Central memory CD4-positive, alpha-beta T cell (primary cell): ENCODE measurements at regions not wholly inside any gene's neighbourhood (a gene's known extent, or its start where the extent isn't known, plus 50 kb on each side); places are given as distances from the start of the nearest gene placed in this dataset.
"Not testable (repeated sequence)": the region's sequence is repeated elsewhere in the genome, so short reads cannot be mapped to it uniquely, and the experiment has no call there.

Experiments
- DNase-seq: peaks from one replicate; pipeline ENCODE4 v3.0.0; 2022

DNA sequence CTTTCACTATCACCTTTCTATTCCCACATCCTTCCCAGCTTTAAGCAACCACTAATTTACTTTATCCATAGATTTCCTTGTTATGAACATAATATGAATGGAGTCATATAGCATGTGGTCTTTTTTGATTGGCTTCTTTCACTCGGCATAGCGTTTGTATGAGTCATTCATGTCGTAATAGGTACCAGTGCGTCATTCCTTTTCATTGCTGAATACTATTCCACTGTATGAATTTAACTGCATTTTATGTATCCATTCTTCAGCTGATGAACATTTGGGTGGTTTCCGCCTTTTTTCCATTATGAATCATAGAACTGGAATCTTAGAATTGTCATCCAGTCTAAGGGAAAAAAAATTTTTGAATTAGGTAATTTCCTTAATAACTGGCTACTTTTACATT is 411.3 kb upstream of the AUTS2 start:
- no peak for DNase-seq

DNA sequence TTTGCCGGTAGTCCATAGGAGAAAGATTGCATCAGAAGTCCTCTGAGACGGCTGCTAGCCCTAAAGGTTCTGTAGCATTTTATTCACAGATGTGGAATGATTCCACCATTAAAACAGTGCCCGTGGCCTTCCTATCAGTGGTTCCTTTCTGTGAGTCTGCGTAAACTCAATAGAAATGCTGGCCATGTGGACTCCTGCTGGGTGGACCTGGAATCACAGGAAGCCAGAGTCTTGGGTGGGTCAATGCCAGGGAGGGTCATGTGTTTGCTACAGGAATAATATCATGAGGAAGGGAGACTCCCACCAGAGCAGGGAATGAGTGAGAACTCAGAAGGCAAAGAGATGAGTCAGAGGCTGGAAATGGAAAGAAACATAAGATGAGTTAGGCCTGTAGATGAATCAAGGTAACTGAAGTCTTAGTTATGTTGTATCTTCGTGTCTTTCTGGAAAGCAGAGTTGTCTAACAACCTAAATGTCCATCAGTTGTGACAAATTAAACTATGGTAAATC is 410.4 kb upstream of the AUTS2 start:
- DNase-seq: no peak

DNA sequence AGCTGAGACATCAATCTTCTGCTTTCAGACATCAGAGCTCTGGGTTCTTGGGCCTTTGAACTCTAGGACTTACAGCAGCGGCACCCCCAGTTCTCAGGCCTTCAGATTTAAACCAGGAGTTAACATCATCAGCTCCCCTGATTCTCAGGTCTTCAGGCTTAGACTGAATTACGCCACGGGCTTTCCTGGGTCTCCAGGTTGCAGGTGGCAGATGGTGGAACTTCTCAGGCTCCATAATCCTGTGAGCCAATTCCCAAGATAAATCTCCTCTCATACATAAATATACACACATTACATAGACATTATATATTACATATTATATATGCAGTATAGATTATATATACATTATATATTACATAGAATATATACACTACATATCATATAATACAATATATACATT is 408.9 kb upstream of the AUTS2 start:
- DNase-seq: no peak

DNA sequence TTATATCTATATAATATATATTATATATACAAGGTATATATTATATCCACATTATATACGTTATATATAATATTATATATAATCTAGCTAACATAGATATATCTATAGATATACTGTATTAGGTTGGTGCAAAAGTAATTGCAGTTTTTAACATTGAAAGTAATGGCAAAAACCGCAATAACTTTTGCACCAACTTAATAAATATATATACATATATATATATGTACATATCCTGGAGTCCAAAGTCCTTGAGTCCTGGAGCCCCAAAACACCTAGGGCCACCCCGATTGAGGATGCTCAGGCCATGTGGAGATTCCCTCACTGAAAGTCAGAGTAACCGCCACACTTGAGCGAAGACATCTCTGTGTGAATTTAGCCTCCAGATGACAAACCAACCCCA is 408.2 kb upstream of the AUTS2 start:
- no peak for DNase-seq

DNA sequence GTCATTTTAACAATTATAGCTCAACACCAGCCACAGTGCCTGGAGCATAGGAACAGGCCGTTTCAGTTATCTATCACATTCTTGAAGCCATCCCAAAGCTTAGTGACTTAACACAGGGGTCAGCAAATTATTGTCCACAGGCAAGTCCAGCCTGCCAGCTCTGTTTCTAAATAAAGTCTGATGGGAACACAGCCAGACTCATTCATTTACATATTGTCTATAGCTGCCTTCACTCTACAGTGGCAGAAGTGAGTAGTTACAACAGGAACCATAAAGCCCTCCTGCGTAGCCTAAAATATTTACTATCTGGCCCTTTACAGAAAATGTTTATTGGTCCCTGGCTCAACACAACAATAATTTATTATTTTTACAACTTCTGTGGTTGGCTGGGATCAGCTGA is 407.5 kb upstream of the AUTS2 start:
- DNase-seq: no peak

DNA sequence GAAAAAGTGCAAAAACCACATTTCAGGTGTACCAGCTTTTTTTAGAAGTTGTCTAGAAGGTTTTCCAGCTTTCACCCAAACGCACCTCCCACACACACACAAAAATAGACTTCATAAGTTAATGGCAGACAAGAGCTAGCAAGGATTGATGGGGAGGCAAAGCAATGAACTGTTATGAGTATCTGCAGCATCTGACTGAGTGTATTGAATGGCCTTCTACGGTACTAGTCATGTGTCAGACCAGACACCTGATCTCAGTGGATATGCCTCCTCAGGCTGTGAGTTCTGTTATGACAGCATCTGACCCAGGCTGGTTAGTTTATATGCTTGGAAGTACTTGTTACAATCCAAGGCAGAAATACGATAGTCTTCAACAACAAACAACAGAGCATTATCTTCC is 406.1 kb upstream of the AUTS2 start:
- DNase-seq: no peak

DNA sequence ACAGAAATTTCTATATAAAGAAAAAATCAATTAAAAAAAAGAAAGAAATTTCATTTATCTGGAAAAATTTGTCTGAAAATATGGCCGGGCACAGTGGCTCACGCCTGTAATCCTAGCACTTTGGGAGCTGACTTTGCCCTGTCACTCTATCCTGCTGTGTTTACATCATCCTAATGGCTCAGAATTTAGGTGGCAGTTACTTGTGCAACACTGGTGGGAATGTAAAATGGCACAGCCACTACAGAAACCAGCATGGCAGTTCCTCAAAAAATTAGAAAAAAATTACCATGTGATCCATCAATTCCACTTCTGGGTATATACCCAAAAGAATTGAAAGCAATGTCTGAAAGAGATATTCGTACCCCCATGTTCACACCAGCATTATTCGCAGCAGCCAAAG is 405.2 kb upstream of the AUTS2 start:
- no peak for DNase-seq

DNA sequence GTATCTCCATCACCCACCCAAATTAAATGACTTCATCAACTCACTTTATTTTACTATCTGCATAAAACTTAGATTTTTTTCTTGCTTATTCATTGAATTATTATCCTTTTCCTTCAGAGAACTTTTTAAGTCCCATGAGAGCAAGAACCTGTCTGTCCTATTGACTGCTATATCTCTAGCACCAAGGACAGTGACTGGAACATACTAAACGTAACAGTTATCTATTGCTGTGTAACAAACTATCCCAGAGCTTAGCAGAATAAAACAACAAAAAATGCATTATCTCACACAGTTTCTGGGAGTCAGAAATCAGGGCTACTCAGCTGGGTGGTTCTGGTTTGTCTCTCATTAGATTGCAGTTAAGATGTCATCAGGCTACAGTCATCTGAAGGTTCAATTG is 401.7 kb upstream of the AUTS2 start:
- DNase-seq: no peak

DNA sequence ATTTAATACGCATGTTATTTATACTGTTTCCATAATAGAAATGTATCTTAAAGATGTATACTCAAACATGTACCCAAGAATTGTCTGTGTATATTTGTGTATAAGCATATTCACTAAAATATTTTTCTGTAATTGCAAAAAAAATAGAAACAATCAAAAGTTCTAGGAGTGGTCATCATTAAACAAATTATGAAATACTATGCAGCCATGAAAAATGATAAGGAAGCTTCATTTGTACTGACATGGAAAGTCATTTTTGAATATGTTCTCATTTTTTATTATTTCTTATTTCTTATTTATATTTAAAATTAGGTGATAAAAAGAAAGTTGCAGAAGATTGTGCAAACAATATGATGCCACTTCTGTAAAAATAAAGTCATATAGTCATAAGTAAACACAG is 400.0 kb upstream of the AUTS2 start:
- DNase-seq: no peak

DNA sequence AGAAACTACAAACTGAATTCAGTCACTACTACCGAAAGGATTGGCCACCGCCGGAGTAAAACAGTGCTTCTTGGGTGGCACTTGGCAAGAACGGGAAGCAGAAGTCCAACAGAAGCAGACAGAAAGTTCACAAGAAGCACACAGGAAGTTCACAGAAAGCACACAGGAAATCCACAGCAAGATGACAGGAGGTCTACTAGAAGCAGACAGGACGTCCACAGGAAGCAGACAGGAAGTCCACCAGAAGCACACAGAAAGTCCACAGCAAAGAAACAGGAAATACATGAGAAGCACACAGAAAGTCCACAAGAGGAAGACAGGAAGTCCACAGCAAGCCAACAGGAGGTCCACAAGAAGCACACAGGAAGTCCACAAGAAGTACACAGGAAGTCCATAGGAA is 399.2 kb upstream of the AUTS2 start:
- no peak for DNase-seq

DNA sequence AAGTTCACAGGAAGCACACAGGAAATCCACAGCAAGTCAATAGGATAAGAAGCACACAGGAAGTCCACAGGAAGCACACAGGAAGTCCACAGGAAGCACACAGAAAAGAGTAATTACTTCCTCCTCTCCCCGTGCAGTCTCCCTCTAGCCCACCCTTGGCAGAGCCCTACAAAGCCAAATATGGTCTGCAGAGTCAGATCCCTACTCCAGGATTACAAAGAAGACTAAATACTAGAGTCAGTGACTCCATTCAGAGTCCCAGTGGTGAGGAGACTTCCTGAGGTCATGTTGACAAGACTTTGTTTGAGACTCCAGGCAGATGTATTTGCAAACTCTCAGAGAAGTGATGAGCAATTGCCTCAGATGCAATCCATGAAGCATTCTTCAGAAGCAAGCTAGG is 398.6 kb upstream of the AUTS2 start:
- DNase-seq: no peak

DNA sequence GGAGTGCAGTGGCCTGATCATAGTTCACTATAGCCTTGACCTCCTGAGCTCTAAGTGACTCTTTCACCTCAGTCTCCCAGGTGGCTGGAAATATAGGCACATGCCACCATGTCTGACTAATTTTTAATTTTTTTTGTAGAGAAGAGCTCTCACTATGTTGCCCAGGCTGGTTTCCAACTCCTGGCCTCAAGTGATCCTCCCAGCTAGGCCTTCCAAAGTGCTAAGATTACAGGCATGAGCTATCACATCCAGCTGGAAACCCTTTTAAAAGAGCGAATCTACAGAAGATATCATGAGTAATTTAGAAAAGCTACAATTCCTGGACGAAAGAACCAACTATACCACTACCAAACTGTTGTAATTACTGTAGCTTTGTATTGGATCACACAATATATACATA is 394.4 kb upstream of the AUTS2 start:
- no peak for DNase-seq

DNA sequence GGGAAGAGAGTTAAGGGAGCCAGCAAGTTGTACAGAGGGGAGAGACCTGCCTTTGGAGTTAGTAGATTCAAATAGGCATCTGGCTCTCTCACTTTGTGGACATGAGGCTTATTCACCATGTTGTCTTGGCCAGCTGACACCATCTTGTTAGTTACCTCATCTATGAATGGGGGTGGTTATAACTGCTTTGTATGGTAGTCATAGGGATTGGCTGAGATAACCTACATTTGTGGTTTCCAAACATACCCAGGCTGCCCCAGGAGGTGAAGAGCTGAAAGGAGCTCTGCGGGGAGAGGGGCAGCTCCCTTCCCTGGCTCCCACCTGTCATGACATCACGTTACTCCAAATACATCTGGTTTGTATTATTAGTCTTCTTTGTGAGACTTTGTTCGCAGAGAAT is 393.3 kb upstream of the AUTS2 start:
- no peak for DNase-seq

DNA sequence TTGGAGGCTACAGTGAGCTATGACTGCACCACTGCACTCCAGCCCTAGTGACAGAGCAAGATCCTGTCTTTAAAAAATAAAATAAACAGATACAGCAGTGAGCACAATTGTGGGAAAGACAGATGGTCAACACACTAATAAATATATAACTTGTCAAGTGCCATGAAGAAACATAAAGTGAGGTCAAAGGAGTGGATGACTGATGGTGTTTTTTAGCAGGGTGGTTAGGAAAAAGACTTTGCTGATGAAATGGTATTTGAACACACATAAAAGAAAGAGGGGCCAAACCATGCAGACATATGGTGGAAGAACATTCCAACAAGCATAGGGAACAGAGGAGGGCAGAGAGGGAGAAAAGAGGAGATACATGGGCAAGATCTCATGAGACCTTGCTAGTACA is 392.7 kb upstream of the AUTS2 start:
- DNase-seq: no peak

DNA sequence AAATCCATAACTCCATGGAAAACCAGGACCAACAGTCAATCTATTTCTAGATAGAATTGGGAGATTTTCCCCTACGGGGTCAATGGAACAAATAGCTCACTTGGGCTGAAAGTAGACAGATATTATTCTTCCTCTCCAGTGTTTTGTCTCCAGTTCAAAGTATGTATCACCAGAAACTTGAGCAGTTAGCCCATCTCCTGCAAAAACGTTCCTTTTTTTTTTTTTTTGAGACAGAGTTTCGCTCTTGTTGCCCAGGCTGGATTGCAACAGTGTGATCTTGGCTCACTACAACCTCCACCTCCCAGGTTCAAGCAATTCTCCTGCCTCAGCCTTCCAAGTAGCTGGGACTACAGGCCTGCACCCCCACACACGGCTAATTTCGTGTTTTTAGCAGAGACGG is 390.0 kb upstream of the AUTS2 start:
- no peak for DNase-seq

DNA sequence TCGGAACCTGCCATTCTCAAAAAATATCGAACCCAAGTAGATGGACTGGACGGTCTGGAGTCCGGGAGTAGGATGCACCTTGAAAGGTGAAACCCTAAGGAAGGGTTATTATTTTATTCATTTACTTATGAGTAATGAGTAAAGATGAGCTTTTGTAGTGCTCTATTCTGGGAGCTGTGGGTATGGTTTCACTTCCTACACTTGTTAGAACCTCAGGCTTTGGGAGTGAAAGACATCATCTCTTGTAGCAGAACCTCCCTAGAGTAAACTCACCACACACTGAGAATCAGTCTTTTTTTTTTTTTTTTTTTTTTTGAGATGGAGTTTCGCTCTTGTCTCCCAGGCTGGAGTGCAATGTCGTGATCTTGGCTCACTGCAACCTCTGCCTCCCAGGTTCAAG is 389.4 kb upstream of the AUTS2 start:
- no peak for DNase-seq

DNA sequence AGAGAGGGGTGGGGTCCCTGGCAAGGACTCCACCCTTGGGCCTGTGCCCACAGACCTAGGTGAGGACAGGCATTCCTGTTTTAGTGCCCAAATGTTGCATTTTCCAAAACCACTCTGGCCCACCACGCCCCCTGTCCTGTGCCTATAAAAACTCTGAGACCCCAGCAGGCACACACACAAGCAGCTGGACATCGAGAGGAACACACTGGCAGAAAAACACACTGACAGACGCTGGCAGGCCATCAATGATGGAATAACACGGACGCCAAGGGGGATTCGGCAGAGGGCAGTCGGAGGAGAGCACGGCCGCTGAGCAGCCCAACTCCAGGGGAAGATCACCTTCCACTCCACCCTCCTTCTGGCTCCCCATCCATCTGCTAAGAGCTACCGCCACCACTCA is 386.9 kb upstream of the AUTS2 start:
- DNase-seq: no peak

DNA sequence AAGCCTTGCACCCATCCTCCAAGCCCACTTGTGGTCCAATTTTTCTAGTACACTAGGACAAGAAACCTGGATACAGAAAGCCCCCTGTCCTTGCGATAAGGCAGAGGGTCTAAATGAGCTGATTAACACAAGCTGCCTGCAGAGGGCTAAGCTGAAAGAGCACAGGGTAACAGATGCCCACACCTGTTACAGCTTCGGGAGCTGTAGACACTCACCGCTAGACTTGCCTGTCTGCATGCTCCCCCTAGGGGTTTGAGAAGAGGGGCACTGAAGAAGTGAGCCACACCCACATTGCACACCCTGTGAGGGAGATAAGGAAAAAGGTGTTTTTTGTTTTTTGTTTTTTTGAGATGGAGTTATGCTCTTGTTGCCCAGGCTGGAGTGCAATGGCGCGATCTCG is 386.5 kb upstream of the AUTS2 start:
- DNase-seq: no peak

DNA sequence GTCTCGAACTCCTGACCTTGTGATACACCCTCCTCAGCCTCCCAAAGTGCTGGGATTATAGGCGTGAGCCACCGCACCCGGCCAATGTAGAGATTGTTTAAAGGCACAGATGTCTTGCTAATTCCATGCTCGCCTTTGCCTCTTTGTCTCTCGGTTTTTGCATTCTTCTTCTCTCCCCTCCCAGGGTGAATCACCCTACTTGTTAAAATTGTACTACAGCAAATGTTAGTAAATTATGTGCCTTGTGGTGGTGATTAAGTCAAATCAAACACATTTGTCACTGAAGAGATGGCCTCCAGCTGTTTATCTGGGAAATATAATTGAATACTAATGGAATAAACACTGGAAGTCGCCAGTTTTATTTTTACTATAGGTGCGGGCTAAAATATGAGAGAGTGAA is 384.4 kb upstream of the AUTS2 start:
- DNase-seq: no peak

DNA sequence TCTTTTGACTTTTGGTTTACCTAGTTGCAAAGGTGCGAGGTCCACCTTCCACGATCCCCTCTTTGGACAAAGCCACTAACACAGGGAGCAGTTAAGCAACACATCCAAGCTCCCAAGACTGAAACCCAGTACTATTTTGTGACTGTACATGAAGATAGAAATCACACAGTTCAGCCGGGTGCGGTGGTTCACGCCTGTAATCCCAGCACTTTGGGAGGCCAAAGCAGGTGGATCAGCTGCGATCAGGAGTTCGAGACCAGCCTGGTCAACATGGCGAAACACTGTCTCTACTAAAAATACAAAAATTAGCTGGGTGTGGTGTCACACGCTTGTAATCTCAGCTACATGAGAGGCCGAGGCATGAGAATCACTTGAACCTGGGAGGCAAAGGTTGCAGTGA is 382.8 kb upstream of the AUTS2 start:
- DNase-seq: not testable (repeated sequence)

DNA sequence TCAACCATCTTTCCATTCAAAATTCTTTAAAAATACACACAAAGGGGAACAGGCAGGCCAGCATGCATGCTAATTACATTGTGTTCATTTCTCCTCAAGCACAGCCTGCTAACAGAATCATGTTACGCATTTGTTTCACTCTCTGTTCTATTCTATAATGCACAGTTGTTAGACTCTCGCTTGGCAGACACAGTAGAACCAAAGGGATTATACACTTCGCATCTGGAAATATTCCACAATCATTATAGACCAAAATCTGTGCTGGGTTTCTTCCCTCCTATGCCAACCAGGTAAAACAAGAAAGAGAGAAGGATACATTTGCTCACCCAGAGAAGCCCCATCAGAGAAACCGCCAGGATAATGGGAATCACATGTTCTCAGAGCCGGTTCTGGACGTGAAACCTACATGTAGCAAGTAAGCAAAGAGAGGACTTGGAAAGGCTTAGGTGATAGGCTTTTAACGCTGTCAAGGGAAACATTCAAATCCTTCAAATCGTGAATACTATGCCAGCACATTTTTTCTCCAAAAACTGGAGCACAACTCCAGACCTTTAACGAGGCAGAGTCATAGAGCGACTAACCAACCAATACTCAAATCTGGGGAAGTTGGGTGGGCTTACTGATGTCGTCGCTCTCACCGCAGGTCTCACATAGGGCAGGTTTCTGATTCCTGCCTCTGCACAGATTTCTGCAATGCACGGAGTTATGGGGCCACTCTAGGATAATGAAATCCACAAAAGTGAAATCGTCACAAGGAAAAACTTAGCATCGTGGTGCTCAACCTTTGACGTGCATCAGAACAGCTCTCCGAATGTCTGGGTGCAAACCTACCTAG is 380.5 kb upstream of the AUTS2 start:
- no peak for DNase-seq

DNA sequence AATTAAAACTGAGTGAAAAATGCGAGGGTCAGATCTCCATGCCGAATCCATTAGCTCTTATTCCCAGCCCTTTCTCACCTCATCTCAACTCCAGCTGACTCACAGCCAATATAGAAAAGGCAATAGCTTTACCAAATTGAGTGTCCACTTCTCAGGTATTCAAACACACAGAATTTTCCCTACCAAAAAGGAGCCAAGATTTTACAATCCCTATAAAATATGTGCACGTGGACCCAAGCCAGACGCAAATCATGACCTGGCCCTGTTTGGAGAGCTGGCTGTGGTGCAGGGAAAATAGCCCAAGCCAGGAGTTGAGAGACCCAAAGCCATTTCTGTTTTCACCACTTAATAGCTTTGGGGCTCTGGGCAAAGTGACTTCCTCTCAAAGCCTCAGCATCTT is 379.7 kb upstream of the AUTS2 start:
- no peak for DNase-seq

DNA sequence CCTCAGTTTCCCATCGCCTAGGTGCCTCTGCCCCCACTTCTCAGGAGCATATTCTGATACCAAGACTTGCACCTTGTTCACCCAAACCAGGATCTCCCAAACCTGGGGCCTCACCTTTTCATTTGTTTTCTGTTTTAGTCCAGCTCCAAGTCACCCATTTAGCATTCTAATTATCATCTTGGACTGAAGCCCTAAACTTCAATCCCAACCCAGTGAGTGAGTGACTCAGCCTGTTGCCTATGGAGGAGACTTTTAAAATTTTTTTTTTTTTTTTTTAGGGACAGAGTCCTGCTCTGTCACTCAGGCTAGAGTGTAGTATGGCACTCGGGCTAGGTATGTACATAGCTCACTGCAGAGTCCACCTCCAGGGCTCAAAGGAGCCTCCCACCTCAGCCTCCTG is 378.9 kb upstream of the AUTS2 start:
- DNase-seq: no peak

DNA sequence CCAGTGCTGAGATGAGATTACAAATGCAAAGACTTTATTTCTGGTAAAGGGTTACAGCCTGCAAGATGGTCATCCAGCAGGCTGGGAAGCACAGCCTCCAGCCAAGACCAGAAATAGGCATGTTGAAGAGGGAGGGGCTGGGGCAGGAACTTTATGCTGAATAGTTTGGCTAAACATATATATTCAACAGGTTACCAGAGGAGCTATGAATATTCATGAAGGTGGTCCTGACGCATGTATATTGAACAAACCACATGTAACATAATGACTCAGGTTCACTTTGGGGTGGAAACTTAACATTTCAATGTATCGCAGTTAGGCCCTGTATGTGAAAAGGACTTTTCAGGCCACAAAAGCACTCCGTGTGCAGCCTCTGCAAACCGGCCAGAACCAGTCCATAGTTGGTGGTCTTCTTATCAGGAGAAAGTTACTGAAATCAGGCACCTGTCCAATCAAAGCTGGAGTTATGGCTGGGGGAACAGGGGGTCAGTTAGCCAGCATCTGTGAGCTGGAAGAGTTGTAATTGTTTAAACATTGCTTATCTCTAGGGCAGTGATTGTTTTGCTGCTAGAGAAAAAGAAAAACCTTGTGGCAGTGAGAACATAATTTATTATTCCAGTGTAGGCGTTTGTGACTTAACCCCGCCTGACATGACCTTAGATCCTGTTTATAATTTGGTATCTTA is 372.9 kb upstream of the AUTS2 start:
- DNase-seq: no peak
